Urothelium cell line (cell line): ENCODE measurements at regions not wholly inside any gene's neighbourhood (a gene's known extent, or its start where the extent isn't known, plus 50 kb on each side); places are given as distances from the start of the nearest gene placed in this dataset.
"Not testable (repeated sequence)": the region's sequence is repeated elsewhere in the genome, so short reads cannot be mapped to it uniquely, and the experiment has no call there.

ENCODE experiments used
- DNase-seq: peaks from one replicate; pipeline ENCODE4 v3.0.0; 2011; ENCODE audit warnings: low spot score, mixed read lengths
- FAIRE-seq: peaks from 2 replicates; lab custom pipeline; 2011; peaks lifted over from hg19 to GRCh38; lab: Jason Lieb, UNC

DNA sequence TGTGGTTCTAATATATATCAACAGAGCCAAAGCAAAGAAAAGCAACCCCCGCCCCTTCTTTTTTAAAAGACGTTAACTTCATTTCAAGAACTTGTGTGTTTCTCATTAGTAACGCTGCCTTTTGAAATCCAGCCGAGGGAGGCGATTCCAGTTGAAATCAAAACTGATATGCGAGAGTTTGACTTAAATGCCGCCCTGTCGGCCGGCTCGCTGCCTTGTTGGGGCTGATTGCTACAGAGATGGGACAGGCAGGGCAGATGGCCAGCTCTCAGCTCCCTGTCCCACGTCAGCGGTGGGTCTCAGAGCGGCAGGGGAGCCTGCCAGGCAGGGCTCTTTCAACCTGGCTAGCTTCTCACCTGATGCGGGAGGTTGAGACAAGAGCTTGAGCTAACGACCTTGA lies 51.9 kb upstream of the ALX4 start:
- DNase-seq (no peak), FAIRE-seq (no peak)

DNA sequence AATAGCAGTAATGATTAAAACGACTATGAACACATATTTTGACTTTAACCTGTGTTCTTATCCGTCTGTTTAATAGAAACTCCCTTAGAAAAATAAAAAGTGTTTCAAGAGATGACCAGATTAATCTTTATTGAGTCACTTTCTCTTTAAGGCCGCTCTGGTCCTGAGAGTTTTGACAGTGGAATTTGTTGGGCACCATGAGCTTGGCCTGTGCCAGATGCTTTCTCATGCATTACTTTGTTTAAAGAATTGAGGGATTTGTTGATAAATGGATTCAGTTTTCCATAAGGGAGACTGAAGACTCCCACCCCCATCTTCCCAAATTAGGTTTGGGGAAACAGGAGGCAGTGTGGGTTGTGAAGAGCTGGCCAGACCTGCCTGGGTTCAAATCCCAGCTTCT lies 53.2 kb upstream of the ALX4 start:
- DNase-seq = no peak
- FAIRE-seq = no peak

DNA sequence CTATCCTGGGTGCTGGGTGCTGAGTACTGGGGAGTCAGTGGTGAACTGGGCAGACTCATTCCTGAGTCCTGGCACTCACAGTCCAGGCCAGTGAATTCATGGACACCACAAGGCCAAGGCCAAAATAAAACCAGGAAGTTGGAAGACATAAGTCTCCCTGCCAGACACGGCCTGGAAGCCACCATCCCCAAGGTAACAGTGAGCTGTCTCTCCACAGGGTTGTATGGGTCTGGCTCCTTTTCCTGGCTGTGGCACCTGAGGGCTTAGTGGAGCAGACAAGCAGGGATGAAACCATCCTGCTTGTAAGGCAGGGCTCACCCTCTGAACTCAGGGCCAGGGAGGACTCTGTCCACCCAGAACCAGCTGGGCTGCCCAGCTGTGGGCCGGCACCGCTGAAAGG lies 54.7 kb upstream of the ALX4 start:
- FAIRE-seq (no peak), DNase-seq (no peak)

DNA sequence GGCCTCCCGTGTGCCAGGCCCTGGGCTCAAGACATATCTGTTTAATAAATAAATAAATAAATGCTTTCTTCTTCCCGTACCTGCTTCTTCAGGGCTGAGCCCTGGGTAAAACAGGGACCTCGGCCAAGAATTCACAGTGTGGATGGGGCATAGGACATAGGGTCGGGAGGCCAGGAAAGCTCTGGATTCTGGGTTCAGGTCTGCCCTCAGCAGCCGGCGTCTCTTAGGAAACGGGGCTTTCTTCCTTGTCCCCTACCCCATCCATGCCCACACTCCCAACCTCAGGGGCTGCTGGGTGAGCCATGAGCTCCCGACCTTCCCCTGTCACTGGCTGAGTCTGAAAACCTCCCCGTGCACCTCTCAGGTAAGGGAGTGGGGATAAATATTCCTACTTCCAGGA lies 55.7 kb upstream of the ALX4 start:
- FAIRE-seq = no peak
- no peak for DNase-seq

DNA sequence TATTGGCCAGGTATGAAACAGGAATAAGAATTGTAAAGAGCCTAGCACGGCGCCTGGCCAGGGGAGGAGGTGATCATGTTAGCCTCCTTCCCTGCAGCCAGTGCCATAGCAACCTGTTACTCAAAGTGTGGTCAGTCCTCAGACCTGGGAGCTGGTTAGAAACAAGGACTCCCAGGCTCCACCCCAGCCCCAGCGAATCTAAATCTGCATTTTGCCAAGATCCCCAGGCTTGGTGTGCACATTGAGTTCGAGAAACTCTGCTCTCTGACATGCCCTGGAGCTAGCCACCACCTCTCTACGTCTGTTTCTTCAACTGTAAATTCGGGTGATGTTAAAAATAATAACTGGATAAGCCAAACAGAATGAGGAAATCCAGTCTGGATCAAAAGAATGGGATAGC lies 56.1 kb upstream of the ALX4 start:
- DNase-seq (no peak), FAIRE-seq (no peak)

DNA sequence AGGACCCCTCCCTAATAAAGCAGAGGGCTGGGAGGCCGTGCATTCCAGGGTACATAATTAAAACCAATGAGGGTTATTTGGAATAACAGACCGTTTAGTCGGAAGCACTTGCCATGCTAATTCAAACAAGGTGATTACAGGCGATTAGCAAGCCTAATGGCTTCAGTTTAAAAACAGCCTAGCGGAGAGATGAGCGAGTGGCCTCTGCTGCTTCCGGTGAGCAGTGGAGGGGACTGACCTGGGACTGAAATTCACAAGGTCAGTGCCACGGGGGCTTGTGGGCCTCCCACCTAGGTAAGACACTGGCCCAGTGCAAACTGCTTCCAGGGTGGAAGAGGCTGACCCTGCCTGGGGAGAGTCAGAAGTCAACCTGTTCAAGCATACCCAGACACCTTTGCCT lies 56.8 kb upstream of the ALX4 start:
- FAIRE-seq (no peak), DNase-seq (no peak)

DNA sequence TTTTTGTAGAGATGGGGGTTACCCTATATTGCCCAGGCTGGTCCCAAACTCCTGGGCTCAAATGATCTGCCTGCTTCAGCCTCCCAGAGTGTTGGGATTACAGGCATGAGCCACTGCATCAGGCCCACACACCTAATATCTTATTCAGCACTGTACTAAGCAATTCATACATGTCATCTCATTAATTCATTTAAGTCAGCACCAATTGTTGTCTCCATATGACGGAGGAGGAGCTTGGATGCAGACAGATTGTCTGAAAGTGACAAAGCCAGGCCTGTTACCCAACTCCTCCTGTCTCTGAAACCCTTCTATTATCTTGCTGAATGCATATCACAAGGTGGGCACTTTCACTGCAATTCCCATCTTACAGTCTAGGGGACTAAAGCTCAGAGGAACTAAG lies 57.5 kb upstream of the ALX4 start:
- FAIRE-seq (no peak), DNase-seq (no peak)

DNA sequence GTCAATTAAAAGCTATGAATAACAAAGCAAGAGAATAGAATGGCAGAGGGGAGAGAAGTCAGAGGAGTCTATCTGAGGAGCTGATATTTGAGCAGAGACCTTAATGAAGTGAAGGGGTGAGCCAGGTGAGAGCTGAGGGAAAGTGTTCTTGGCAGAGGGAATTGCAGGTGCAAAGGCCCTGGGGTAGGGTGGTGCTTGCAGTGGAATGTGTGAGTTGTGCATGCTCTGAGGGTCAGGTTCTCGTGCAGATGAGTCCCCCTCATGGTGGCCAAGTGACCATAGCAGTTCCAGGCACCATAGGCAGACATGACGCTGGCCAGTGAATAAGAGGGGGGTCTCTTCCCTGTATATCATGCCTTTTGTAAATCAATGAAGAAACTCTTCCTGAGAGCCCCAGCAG lies 58.9 kb upstream of the ALX4 start:
- DNase-seq (no peak), FAIRE-seq (no peak)

DNA sequence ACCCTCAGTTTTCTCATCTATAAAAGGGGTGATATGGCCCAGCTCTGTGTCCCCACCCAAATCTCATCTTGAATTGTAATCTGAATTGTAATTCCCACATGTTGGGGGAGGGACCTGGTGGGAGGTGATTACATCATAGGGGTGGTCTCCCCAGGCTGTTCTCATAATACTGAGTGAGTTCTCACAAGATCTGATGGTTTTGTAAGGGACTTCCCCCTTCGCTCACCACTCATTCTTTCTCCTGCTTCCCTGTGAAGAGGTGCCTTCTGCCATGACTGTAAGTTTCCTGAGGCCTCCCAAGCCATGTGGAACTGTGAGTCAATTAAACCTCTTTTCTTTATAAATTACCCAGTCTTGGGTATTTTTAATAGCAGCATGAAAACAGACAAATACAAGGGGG lies 61.1 kb upstream of the ALX4 start:
- not testable (repeated sequence) for DNase-seq, FAIRE-seq

DNA sequence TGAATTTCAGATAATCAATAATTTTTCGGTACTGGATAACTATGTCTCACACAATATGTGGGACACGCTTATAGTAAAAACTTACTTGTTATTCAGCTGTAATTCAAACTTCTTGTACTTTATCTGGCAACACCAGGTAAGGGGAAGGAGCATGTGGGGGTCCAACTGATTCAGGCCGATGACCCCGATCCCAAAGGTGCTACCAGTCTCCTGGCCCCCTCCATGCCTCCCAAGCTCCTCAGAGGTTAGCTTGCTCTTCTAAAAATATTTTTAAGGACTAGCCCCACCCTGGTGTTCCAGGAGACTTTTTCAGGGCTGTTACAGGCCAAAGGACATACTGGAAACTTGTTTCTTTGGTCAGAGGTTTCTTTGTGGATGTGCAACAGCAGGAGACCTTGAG lies 61.8 kb upstream of the ALX4 start:
- FAIRE-seq = no peak

DNA sequence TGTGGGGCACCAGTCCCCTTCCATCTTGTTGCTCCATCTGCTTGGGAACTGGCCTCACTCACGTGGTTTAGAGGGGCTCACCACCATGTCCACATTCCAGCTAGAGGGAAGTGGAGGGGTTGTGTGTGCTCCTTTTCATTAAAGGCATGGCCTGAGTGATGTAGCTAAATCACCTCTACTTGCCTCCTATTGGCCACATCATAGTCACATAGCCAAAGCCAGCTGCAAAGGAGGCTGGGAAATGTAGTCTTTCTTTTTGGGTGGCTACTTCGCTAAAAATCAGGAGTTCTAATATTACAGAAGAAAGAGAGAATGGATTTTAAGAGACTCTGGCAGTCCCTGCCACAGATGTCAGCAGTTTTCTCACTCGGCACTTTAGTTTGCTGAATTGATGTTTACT lies 63.0 kb upstream of the ALX4 start:
- no peak for DNase-seq
- FAIRE-seq = no peak

More for the DNA sequence above, 61.8 kb upstream of the ALX4 start:
- DNase-seq = no peak

DNA sequence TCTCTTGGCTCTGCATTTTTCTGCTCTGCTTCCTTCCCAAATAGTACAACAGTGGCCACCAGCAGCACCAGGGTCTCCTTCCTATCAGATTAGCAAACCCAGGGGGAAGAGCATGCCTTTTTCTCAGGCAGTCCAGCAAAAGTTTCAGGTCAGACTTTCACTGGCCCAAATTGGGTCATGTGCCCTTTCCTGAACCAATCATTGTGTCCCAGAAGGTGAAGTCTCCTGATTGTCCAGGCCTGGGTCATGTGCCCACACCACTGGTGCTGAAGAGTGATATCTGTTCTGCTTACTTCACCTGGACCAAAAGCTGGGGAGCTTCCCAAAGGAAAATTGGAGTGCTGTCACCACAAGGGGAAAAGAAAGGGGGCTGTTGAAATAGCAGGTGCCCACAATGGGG lies 64.1 kb upstream of the ALX4 start:
- FAIRE-seq (no peak), DNase-seq (no peak)

DNA sequence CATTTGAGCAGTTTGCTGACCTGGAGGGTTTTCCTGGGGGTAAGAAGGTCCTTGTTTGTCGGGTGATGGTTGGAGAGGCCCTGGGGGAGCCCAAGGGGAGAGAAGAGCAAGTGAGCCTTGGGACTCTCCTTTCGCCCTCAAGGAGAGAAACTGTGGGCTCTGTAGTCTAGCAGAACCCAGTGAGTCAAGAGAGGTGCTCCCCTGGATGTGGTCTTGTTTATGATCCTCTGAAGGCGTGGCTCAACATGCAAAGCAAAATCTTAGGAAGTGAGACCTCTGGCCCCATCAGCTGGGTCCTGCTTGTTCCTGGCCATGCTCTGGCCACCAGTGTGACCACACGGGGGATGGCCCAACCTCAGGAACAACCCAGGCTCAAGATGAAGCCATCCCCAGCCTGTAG lies 66.5 kb upstream of the ALX4 start:
- no peak for DNase-seq
- no peak for FAIRE-seq

DNA sequence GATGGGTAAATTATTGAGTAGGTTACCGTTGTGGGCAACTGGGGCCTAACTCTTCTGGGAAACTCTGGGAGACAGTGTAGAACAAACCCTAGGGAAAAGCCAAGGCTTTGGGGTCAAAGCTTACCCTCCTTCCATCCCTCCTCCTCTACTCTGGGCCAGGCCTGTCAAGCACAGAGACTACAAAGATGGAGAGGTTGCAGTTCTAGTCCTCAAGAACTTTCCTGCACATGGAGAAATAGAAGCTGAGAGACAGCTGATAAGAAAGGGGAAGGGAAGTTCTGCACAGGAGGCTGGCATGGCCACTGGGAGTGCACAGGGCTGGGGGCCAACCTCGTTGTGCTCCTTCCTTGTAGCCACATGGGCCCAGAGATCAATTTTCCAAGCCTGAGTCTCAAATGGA lies 67.2 kb upstream of the ALX4 start:
- no peak for DNase-seq

DNA sequence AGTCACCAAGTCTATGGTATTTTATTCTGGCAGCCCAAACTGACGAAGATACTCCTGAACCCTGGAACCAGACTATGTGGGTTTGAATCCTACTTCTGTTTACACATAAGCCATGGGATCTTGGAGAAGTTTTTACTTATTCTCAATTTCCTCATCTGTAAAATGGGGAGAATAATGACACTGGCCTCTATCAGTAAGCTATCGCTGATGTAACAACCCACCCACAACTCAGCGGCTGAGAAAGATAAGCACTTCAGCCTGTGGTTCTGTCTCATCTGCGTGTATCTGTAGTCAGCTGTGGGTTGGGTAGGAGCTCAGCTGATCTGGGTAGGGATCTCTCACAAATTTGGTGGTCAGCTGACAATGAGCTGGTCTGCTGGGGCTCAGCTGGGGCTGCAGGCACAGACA lies 68.0 kb upstream of the ALX4 start:
- DNase-seq = no peak
- no peak for FAIRE-seq

More for the DNA sequence above, 67.2 kb upstream of the ALX4 start:
- FAIRE-seq = no peak

DNA sequence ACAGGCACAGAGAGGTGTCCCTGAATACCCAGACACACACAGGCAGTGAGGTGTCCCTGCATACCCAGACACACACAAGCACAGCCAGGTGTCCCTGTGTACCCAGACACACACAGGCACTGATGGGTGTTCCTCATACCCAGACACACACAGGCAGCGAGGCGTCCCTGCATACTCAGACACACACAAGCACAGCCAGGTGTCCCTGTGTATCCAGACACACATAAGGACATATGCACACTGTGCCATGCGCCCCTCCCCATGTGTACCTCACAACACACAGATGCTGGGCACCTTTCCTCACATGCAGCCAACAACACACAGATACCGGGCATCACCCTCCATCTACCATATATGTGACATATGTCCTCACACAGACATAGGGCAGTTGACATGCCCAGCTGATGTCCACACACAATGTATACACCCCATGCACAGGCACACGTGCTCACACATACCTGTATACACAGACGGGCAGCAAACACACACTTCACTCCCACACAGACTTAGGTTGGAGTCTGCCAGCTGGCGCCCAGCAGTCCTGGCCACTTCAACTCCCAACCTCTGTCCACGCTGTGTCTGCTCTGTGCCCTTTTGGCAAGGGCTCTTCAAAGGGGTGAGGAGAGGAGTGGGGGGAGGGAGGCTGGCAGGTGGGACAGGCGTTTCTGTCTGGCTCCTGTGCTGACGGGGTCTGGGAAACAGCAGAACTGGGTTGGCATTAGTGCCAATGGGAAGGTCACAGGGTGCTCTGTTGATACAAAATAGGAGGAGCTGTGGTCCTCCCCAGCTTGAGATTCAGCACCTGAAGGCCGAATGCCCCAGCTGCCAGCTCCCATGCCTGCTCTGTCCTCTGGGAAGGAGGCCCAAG lies 69.4 kb upstream of the ALX4 start:
- peak; percentile 50 for FAIRE-seq
- DNase-seq = no peak

DNA sequence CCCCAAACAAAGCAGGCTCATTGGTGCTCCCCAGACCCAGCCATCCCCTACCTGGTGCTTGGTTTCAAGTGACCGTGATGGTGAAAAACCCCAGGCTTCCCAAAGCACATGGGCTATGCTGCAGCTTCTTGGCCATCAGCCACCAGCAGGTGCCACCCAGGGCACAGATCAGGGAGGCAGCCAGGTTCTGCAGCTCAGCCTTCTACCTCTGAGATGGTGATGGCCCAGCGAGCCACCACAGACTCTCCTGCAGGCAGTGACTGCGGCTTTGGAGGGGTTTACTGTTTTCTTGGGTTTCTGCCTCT lies 70.0 kb upstream of the ALX4 start:
- FAIRE-seq (no peak), DNase-seq (no peak)

DNA sequence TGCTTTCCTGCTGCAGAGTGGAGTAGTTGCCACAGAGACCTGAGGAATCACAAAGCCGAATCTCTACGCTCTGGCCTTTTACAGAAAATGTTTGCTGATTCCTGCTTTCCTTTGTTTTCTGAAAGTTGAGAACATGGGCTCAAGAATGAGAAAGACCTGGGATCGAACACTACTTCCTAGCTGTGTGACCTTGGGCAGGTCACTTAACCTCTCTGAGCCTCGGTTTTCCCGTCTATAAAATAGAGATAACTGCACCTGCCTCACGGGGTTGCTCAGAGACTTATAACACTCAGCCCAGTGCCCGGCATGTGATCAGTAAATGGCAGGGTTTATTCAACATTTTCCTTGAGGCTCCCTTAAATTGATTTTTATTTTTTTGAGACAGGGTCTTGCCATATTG lies 70.9 kb upstream of the ALX4 start:
- DNase-seq (no peak), FAIRE-seq (no peak)

DNA sequence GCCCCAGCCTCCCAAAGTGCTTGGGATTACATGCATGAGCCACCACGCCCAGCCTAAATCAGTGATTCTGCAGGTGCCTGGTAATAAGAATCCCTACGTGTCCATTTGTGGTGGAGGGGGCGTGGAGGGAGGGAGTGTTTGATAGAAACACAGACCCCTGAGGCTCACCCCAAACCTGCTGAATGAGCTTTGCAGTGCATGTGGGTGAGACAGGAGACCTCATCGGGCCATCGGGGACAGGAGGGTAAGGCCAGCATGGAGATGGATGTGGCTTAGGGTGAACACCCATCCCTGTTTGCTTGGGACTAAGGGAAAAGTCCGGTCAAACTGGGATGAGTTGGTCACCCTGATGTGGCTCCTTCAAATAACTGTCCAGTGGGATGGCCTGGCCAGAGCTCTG lies 71.3 kb upstream of the ALX4 start:
- no peak for FAIRE-seq
- no peak for DNase-seq

DNA sequence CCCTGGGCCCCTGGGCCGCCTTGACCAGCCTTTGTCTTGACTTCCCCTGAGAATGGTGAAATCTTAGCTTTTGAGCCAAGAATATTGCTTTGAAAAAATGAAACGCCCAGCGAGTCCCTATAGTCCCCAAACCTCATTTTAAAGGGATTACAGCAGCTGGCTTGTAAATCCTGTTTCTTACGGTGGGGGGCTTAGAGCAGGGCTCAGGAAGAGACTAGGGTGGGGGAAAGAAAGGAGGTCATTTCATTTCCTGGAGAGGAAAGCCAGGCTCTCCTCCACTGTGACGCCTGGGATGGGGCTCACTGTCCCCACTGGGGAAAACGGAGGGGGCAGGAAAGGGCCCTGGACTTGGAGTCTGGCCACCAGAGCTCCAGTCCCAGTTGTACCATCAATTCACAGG lies 72.2 kb upstream of the ALX4 start:
- FAIRE-seq (no peak), DNase-seq (no peak)

DNA sequence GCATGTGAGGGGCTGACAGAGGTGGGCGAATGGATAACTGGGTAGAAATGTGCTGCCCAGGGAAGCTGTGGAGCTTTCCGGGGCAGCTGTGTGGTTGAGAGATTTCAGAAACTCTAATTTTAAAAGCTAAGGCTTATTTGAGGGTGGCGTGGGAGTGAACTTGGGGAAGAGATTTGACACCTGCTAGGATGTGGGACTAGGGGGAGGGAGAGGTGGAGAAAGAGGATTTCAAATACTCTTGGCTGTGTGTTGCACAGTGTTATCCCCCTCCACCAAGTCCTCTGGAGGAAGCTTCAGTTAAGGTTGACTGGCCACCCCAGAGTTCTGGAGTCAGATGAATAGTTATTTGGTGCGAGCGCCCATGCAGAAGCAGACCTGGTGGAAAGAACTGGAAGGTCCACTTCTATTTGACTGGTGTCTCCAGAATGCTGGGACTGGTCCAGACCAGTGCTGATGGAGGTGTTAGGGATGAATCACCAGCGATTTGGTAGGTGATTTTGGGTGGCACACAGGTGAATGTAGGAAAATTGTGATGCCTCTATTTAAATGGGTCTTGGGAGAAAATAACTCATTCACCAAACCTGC lies 72.8 kb upstream of the ALX4 start:
- DNase-seq (no peak), FAIRE-seq (no peak)

DNA sequence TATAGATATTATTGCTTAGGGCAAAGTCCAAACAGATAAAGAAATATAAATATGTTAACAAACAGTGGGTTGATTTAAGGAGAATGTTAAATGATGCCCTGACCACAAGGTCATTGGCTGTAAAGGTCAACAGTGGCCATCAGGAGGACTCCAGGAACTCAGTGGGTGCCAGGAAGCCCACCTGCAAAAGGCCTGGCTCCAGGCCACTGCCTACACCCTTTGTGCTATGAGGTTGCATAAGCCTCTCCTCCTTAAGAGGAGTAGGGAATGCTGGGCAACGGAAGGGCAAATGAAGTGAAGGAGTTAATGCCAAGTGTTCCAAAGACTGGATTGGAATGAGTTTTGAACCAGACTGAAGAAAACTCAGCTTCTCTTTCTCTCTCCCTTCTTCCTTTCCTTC lies 73.3 kb upstream of the ALX4 start:
- no peak for FAIRE-seq

DNA sequence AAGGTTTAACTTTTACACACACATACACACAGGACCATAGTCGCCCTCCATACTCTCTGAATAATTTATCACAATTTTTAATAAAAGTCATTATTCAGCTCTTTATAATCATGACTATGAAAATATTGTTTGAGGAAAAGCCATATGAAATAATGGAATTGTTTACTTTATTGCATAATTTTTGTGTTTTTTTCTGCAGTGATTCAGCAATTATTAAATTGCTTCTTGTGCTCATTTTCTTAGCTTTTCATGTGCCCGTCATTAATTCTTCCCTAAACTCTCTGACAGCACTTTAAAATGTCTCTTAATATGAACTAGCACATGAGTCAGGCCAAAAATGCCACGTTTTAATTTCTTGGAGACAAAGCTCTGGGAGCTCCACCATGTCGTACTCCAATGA lies 77.5 kb upstream of the ALX4 start:
- DNase-seq = no peak
- FAIRE-seq = no peak

More for the DNA sequence above, 73.3 kb upstream of the ALX4 start:
- DNase-seq = no peak
